A172 (cell line): ENCODE measurements at regions not wholly inside any gene's neighbourhood (a gene's known extent, or its start where the extent isn't known, plus 50 kb on each side); places are given as distances from the start of the nearest gene placed in this dataset.

Experiments used
- DNase-seq: peaks from one replicate; pipeline ENCODE4 v3.0.0-alpha.2; 2015; ENCODE audit warnings: low spot score

DNA sequence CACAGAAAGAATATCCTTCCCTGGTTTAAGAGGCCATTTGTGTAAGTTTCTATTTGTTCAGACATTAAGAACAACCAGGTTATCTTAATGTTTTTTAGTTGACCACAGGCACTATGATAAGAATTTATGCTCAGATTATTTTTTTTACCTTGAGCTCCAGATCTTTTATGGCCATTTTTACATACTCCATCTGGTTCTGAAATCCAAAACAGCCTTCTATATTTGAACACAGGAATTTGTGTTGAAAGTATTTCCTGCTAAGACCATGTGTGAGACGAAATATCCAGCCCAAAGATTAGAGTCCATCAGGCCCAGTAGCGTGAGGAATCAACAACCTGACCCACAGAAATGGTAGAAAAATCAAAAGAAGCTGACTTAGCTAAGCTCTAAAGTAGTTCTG lies 569.9 kb upstream of the FAT3 start:
- no peak for DNase-seq

DNA sequence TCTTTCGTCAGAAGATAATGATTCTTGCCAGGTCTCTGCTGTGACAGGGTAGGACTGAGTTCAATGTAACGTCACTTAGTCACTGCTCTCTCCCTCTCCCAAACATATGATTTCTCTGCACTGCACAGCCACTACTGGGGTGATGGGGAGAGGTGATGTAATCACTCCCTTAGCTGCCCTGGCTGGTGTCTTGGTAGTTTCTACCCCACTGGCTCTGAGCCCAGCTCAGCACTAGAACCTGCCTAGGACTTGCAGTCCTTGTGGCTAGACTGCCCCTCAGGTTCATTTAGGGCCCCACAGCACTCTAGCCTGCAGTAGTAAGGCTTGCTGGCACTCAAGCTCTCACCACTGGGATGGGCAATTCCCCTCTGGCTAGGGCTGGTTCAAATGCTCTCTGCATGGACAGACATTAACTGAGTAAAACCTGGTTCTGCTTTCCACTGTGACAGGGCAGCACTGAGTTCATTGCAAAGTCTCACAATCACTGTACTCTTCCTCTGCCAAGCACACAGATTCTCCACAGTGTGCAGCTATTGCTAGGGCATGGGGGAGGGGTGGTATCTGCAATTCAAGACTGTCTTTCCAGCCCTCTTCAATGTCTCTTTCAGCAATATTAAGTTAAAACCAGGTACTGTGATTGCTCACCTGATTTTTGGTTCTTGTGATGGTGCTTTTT lies 571.4 kb upstream of the FAT3 start:
- no peak for DNase-seq

DNA sequence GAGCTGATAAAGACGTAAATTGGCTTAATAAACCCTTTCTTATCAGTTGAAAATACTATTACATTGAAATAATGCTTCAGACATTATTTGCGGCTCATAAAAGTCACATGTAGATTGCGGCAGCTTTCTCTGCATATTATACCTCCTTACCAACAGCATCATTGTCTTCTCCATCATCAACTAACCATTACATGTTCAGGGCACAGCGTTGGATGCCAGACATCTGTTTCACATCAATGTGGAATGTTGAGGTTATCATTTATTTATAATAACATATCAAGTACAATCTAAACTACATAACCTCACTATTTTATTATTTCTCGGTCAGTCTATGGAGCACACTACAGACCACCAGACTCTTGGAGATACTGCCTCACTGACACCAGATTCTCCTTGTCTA lies 573.8 kb upstream of the FAT3 start:
- DNase-seq = no peak

DNA sequence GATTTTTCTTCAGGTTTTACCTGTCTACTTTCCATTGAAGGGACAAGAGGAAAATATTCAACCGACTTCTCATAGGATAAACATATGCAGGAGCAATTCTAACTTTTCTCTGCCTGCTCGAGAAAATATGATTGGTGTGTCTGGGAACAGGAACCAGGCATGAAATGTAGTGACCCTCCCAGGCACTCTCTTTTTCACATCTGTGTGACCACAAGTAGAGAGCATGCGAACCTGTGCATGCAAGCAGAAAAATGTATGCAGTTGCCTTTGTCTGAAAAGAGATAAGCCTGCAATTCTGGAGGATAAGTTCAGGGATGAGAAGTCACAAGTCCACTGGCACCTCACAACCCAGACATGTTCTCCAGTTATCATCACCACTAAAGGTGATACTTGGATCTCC lies 583.5 kb upstream of the FAT3 start:
- no peak for DNase-seq

DNA sequence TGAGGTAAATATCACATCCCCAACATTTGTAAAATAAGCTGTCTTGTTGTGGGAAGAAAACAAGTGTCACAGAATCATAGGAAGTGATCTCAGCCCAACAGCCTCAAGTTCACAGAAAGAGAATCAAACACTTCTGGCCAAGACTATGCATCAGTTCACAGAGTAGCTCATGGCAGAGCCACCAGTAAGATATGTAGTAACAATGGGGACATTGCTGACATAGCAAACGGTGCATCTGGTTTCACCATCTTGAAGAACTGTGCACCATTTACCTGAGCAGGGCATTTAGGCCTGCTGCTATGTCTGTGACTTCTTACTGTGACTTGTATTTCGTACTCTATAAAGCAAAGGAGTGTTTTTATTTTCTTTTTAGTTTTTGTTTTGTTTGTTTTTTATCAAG lies 585.3 kb upstream of the FAT3 start:
- no peak for DNase-seq

DNA sequence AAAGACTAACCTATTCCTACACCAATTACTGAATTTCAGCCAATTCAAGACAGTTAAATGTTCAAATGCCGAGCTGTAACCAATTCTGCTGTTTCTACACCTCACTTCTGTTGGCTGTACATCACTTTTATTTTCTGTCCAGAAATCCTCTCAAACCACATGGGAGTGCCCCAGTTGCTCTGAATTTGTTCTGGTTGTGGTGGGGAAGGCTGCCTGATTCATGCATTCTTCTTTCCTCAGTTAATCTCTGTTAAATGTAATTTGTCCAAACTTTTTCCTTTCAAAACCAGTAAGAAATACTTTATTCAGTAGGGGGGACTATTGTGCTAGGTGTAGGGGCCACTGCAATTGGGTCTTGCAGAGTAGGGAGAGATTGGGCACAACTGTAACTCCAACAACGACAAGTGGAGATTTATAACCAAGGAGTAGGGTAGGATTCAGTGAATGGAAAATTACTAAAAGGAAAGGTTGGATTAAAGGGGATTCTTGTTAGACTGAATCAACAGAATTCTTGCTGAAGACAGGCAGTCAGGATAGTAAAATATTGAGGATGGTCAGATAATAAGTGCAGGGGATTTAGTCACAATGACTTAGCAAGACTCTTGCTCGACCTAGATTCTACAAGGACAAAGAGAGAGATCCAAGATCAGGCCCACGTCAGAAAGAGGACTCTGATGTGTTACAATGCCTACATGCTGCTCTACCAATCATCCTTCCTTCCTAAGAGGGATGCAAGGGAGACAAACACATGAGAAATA lies 593.5 kb upstream of the FAT3 start:
- DNase-seq = no peak

DNA sequence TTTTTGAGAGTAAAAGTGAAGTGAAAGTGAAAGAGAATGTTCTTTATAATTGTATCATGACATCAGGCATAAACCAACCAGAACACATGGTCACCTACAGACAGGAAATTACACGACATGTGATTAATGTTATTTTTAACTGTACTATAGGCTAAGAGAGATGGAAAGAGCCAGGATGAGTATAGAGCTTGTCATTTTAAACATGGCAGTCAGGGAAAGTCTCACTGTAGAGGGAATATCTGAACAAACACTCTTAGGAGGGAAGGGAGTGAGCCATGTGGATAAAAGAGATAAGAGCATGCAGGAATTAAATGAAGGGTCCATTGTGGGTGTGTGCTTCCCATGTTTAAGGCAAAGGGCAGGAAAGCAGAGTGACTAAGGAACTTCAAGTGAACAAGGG lies 599.1 kb upstream of the FAT3 start:
- peak; percentile 1 for DNase-seq

DNA sequence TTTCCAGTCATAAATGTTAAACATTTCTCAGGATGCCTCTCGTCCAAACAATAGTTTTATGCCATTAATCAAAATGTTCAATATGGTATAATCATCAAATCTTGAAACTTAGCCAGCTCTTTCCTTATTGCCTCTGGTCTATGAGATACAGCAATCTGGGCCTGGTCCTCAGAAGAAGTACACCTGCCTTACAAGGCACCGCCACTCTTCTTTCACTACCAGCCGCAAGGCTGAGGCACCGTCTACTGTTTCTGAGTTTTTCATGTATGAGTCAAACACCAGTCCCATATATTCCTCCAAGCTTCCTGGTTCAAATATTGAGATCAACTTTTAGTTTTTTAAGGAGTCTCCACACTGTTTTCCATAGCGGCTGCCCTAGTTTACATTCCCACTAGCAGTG lies 600.6 kb upstream of the FAT3 start:
- no peak for DNase-seq

DNA sequence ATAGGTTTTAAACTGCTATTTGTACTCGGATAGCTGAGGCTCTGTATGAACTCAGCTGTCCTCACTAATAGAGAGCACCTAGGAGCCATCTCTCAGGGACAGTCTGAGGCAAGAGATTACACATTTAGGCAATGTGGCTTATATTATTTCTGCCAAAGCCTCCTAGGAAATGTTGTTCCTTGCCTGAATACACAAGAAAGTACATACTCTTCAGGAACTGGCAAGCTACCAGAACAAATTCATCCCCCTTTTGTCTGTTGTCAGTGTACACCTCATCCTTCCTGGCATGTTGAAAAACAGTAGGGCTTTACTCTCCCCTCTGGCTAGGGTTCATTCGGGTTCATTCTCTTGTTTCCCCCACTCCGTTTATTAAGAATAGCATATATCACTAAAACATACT lies 615.9 kb upstream of the FAT3 start:
- no peak for DNase-seq

DNA sequence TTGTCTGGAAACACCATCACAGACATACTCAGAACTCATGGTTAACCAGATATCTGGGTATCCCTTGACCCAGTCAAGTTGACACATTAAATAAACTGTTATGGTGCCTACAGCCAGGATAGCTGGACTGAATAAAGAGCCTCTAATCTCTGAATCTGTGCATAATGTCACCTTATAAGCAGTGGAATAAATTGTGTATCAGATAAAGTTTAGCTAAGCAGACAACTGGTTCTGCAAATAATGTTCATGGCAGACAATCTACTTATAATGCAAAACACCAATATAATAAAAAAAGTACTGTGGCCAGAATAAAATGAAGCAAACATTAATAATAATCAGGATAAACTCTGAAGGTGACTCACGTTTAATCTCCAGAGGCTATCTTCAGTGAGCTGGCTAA lies 628.5 kb upstream of the FAT3 start:
- no peak for DNase-seq

DNA sequence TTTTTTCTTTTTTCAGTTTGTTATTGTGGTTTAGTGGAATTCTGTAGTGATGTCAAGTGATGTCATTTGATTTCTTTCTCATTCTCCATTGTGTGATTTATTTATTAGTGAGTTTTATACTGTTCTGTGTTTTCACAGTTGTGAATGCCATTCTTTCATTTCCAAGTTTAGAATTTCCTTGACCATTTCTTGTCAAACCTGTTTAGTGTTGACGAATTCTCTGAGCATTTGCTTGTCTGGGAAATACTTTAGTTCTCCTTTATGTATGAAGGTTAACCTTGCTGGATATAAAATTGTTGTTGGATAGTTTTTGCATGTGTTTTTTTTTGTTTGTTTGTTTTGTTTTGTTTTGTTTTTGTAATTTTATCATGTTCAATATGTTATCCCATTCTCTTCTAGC lies 633.6 kb upstream of the FAT3 start:
- DNase-seq = no peak

DNA sequence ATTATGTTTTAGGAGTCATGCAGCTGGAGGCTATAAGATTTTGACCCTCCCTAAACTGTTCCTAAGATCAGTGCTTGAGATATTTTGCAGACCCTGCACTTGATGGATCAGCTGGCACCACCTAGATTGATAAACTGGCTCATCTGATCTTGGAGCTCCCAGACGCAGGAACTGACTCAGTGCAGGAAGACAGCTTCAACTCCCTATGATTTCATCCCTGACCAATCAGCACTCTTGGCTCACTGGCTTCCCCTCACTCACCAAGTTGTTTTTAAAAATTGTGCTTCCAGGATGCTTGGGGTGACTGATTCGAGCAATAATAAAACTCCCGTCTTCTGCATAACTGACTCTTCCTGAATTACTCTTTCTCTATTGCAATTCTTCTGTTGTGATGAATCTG lies 637.5 kb upstream of the FAT3 start:
- no peak for DNase-seq

DNA sequence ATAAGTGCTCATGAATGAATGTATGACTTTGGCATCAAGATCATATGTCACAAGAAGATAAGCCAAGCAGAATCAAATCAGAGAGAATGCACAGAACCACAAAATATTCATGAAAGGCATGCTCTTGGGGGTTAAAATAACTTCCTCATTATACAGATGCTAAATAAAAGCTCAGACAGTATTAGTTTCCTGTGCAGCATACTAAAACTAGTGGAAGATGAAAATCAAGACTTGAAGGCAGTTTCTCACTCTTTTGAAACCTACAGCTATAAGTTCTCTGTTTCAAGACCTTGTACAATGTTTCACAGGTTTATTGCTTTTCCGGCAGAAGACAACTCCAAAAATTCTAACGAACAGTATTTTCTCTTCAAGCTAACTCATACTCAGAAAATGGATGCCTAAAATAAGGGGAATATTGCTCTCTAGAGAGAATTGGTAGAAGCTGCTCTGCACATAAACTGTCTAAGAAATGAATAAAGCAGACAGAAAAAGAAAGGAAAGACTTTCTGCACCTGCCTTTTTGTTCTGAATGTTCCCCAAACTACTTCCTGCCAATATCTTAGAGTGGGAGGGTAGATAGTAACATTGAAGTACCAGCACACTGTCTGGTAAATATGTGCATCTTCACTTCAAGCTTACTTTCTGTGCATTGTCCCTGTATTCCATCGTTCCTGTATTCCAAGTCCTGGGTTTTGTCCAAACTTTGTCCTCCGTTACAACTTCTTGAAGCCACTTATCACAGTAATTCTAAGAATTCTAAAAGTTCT lies 639.4 kb upstream of the FAT3 start:
- DNase-seq = no peak

DNA sequence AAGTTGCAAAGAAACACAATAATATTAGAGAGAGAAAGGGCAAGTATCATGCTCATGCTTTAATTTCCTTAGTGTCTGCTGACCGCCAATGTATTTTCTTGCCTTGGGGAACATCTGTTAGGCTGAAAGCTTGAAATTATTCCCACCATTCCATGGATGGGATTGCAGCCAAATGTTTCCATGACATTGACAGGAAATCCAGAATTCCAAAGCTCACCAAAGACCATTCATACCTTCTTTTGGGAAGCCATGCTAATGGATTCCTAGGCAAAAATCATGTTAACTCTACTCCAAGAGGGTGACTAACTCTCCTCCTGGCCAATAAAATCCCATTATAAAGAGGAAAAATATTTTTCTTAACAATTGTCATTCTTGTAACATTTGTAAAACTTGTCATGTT lies 661.4 kb upstream of the FAT3 start:
- no peak for DNase-seq

DNA sequence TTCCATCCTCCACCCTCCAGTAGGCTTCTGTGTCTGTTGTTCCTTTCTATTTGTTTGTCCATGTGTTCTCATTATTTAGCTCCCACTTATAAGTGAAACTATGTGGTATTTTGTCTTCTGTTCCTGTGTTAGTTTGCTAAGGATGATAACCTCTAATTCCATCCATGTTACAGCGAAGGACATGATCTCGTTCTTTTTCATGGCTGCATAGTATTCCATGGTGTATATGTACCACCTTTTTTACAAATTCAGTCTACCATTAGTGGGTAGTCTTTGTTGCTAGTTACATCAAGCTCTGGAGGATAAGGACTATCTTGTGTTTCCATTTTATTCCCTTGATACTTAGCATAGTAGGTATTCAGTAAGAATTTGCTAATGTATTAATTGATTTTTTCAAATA lies 664.2 kb upstream of the FAT3 start:
- no peak for DNase-seq

DNA sequence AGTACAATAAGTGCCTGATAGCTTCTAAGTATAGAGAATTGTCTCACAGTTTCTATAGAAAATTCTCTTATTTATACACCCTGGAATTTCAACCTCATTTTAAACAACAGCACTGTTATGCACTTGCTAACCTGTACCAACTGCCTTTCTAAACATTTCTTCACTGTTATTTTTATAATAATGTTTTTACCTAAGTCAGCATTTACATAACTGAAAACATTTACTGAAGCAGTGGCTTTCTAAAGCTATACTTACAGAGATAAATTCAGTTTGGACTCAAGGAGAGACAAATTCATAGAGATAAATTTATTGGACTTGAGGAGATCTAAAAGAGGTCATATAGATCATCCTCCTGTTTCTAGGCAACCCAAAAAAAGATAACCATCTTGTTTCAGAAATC lies 686.6 kb upstream of the FAT3 start:
- no peak for DNase-seq

DNA sequence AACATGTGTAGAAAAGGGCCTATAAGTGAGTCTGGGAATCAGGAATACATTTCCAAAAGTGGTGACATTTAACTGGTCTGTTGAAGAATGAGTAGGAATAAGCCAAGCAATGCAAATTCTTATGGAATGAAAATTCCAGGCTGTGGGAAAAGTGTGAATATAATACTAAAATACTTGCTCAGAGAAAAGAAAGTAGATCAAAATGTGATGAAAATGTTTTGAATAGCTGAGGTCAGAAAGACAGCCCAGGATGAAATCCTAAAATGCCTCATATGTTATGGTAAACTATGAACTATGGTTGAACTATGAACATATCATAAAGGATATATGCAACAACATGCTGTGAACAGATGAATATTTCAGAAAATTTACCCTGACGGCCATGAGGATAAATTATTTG lies 688.3 kb upstream of the FAT3 start:
- DNase-seq = no peak

DNA sequence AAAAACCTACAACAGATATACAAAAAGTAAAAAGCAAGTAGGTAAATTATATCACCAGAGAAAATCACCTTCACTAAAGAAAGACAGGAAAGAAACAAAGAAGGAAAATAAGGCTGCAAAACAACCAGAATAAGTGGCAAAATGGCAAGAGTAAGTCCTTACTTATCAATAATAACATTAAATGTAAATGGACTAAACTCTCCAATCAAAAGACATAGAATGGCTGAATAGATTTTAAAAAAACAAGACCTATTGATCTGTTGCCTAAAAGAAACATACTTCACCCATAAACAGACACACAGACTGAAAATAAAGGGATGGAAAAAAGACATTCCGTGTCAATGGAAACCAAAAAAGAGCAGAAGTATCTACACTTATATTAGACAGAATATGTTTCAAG lies 695.7 kb upstream of the FAT3 start:
- no peak for DNase-seq

DNA sequence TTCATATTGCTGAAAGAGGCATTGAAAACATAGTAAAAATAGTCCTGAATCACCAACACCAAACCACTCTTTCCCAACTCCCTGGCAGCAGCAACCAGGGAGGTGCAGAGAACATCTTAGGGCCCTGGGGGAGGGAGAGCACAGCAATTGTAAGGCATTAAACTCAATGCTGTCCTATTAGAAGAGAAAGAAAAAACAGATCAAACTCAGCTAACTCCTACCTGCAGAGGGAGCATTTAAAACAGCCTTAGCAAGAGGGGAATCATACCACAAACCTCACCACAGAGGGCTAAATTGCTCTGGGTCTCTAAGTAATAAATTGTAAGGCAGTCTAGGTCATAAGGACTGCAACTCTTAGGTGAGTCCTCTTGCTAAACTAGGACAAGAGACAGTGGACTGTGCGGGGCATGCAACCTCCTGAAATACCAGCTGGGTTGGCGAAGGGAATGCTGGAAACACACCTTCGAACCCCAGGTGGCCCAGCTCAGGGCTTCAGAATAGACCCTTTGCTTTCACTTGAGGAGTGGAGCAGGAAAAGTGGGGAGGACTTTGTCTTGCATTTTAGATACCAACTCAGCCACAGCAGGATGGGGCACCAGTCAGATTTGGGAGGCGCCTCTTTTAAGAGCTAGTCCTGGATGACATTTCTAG lies 697.1 kb upstream of the FAT3 start:
- no peak for DNase-seq

DNA sequence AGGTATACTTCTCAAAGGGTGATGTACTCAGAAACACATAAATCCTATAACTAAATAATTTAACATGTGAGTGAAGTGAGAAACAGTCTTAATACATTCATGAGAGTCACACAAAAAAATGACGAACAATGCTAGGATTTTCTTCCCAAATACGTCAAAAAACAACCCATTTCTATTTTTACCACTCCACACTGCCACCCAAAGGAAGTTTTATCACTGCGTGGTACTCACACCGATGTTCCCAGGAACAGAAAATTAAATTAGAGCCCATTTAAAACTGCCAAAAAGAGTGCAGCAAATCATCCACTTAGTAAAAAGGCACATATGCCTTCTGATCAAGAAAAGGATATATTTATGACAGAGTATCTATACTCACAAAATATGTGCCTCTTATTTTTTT lies 710.9 kb upstream of the FAT3 start:
- no peak for DNase-seq

DNA sequence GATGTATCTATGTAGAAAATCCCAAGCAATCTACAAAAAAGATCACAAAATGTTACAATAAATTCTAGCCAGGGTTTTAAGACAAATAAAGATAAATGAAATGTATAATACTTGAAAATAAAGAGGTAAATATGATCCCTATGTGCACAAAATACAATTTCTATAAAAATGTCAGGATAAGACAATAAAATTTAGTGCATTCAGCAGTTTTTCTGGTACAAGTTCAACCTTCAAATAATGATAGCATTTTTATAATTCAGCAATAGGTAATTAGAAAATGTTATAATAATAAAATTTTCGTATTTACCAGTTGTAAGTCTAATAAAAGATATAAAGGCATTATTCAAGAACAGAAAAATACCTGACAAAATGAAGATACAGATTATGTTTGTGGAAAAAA lies 726.8 kb upstream of the FAT3 start:
- no peak for DNase-seq

DNA sequence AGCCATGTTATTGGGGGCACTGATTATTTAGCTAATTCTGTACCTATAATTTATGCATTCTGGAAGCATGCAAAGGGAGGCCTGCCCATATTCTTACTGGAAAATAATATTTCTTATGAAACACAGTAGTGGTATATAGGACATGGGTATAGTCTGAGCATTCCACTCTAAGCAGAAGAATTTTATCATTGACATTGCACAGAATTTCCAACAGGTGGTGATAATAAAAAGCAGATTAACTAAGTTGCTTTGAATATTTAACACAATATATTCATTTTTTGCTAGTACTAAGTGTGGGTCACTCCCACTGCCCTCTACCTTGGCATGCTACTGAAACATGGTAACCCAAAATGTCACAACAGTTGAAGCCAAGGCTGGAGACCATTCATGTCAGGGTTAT lies 728.8 kb upstream of the FAT3 start:
- no peak for DNase-seq

DNA sequence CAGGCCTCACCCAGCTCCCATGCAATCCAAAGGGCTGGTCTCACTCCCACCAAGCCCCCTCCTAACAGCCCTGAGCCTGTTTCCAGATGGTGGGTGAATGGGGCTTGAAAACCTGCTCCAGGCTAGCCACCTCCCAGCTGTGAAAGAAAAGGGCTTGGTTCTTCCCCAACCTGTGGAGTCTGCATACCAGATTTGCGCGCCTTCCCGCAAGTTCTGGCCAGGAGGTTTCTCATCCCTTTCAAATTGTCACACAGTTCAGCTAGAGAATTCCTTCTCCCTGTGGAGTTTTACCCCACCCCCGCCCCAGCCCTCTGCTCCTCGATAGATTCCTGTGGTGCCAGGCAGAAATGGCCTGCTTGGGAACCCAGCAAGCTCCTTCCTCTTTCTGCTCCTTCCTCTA lies 734.6 kb upstream of the FAT3 start:
- DNase-seq = no peak
